ENCODE measurements at regions not wholly inside any gene's neighbourhood (a gene's known extent, or its start where the extent isn't known, plus 50 kb on each side); places are given as distances from the start of the nearest gene placed in this dataset.

GRCh38 chr5:73280821-73281746 is 108.1 kb downstream of the TMEM174 start:
- TF ChIP-seq, protein P1, sequence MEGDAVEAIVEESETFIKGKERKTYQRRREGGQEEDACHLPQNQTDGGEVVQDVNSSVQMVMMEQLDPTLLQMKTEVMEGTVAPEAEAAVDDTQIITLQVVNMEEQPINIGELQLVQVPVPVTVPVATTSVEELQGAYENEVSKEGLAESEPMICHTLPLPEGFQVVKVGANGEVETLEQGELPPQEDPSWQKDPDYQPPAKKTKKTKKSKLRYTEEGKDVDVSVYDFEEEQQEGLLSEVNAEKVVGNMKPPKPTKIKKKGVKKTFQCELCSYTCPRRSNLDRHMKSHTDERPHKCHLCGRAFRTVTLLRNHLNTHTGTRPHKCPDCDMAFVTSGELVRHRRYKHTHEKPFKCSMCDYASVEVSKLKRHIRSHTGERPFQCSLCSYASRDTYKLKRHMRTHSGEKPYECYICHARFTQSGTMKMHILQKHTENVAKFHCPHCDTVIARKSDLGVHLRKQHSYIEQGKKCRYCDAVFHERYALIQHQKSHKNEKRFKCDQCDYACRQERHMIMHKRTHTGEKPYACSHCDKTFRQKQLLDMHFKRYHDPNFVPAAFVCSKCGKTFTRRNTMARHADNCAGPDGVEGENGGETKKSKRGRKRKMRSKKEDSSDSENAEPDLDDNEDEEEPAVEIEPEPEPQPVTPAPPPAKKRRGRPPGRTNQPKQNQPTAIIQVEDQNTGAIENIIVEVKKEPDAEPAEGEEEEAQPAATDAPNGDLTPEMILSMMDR (IDR thresholded peaks at IDR 0.05; ENCODE audit: low read depth, low read length, missing control alignments), result no peak
- no peak overlapping the region for H3K4me3 ChIP-seq (replicated peaks; ENCODE audit: low read depth, low read length)
- DNase-seq (ENCODE audit: extremely low read depth, low read depth), result no peak

DNA sequence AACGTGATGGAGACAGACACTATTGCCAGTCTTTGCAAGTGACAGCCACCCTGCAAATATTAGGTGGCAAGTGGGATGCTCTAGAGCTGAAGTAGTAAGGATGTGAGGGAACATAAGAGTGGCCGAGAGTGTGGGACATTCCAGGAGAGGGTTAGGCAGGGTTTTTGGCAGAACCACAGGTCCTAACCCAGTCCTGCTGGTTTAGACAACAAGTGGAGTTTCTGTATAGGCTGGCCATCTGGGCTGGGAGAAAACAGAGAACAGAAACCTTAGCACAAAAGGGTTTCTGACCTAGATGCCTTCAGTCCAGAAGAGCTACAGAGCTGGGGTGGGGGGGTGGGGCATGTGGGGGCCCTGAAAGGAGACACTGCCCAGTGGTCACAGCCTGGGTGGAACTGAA is 107.4 kb downstream of the TMEM174 start:
- TF ChIP-seq, protein P1 (IDR thresholded peaks at IDR 0.05; ENCODE audit: low read depth, low read length, missing control alignments), result no peak

GRCh38 chr5:73279805-73280204 is 106.8 kb downstream of the TMEM174 start:
- no peak for DNase-seq (ENCODE audit: extremely low read depth, low read depth)
- TF ChIP-seq, protein P1 (IDR thresholded peaks at IDR 0.05; ENCODE audit: low read depth, low read length, missing control alignments), result no peak
- no peak overlapping the region for H3K4me3 ChIP-seq (replicated peaks; ENCODE audit: low read depth, low read length)

More for the DNA sequence above, 107.4 kb downstream of the TMEM174 start:
- DNase-seq (ENCODE audit: extremely low read depth, low read depth), result no peak
- H3K4me3 ChIP-seq (replicated peaks; ENCODE audit: low read depth, low read length), result no peak overlapping the region

DNA sequence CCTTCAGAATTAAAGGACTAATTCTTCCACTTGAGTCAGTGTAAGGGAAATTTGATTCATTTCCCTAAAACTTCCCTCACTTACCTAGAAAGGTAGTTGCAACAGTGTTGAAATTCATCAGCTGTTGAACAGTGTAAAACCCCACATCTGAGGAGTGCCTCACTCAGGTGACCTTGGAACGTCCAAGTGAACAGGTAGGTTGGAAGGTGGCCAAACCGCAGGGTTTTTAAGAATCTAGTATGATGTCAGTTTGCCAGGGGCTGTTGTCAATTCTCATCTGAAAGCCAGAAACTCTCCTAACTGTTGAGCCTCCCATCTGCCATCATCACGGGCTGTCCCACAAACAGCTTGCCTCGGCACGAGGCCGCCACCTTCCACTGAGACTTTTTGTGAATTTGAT is 105.7 kb downstream of the TMEM174 start:
- no peak for DNase-seq (ENCODE audit: extremely low read depth, low read depth)
- TF ChIP-seq, protein P1 (IDR thresholded peaks at IDR 0.05; ENCODE audit: low read depth, low read length, missing control alignments), result no peak
- no peak overlapping the region for H3K4me3 ChIP-seq (replicated peaks; ENCODE audit: low read depth, low read length)

GRCh38 chr5:73274881-73275663 is 102.1 kb downstream of the TMEM174 start:
- no peak overlapping the region for H3K4me3 ChIP-seq (replicated peaks; ENCODE audit: low read depth, low read length)
- no peak for DNase-seq (ENCODE audit: extremely low read depth, low read depth)
- TF ChIP-seq, protein P1 (IDR thresholded peaks at IDR 0.05; ENCODE audit: low read depth, low read length, missing control alignments), result no peak

GRCh38 chr5:73274121-73274520 is 101.1 kb downstream of the TMEM174 start:
- no peak for DNase-seq (ENCODE audit: extremely low read depth, low read depth)
- no peak overlapping the region for H3K4me3 ChIP-seq (replicated peaks; ENCODE audit: low read depth, low read length)
- TF ChIP-seq, protein P1 (IDR thresholded peaks at IDR 0.05; ENCODE audit: low read depth, low read length, missing control alignments), result no peak
